ENCODE measurements at regions not wholly inside any gene's neighbourhood (a gene's known extent, or its start where the extent isn't known, plus 50 kb on each side); places are given as distances from the start of the nearest gene placed in this dataset.

DNA sequence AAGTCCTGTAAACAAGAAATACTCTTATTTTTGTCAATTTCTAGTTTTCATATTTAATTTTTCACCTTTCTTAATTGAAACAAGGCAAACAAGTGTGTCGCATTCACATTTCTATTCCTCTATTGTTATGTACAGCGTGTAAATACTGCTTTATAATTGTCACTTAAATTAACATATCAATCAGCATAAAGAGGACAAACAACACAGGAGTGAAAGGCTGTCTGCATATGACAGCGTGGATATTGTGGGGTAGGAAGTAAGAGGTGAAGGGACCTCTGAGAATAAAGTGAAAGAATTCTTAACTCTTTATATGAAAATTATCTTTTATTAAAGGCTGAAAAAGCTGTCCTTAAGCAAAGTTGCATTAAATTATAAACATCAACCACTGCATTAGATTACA lies 797.9 kb upstream of the COBL start:
- H2AFZ ChIP-seq (ENCODE audit: low read depth, low read length) = no peak overlapping the region
- no peak overlapping the region for H3K4me3 ChIP-seq (ENCODE audit: insufficient read depth, low read depth, low read length)
- no peaks in the 10 kb centered on the region for H3K36me3 ChIP-seq (ENCODE audit: insufficient read depth, low read length)
- H3K4me3 Mint-ChIP-seq (ENCODE audit: unreplicated experiment) = no peak overlapping the region
- no peaks in the 10 kb centered on the region for H3K9me3 Mint-ChIP-seq (ENCODE audit: unreplicated experiment)
- no peak overlapping the region for H3K4me2 ChIP-seq (ENCODE audit: low read length)
- H3K27me3 Mint-ChIP-seq (ENCODE audit: low read depth, unreplicated experiment) = no peaks in the 10 kb centered on the region
- no peak overlapping the region for H3K9ac ChIP-seq (ENCODE audit: low read length)
- no peaks in the 10 kb centered on the region for H3K4me1 ChIP-seq (ENCODE audit: insufficient read depth, low read length)
- H3K79me2 ChIP-seq (ENCODE audit: insufficient read depth, low read length) = no peaks in the 10 kb centered on the region
- no peaks in the 10 kb centered on the region for H3K9me3 ChIP-seq (ENCODE audit: insufficient read depth, low read depth, low read length)
- H3K4me1 Mint-ChIP-seq (ENCODE audit: low read depth, unreplicated experiment) = no peaks in the 10 kb centered on the region
- no peak for TF ChIP-seq EZH2 (IDR thresholded peaks at IDR 0.05; ENCODE audit: insufficient read depth, low read length)
- TF ChIP-seq, protein P1, sequence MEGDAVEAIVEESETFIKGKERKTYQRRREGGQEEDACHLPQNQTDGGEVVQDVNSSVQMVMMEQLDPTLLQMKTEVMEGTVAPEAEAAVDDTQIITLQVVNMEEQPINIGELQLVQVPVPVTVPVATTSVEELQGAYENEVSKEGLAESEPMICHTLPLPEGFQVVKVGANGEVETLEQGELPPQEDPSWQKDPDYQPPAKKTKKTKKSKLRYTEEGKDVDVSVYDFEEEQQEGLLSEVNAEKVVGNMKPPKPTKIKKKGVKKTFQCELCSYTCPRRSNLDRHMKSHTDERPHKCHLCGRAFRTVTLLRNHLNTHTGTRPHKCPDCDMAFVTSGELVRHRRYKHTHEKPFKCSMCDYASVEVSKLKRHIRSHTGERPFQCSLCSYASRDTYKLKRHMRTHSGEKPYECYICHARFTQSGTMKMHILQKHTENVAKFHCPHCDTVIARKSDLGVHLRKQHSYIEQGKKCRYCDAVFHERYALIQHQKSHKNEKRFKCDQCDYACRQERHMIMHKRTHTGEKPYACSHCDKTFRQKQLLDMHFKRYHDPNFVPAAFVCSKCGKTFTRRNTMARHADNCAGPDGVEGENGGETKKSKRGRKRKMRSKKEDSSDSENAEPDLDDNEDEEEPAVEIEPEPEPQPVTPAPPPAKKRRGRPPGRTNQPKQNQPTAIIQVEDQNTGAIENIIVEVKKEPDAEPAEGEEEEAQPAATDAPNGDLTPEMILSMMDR (IDR thresholded peaks at IDR 0.05; ENCODE audit: insufficient read depth, low read depth, low read length) = no peak
- FAIRE-seq (no peak), DNase-seq (ENCODE audit: low read depth) (no peak)
- no peaks in the 10 kb centered on the region for H4K20me1 ChIP-seq (ENCODE audit: insufficient read depth, low read length)
- H3K27me3 ChIP-seq (ENCODE audit: insufficient read depth, low read length) = no peaks in the 10 kb centered on the region
- no peak overlapping the region for H3K27ac ChIP-seq (ENCODE audit: low read depth, low read length)
- H3K36me3 Mint-ChIP-seq (ENCODE audit: low read depth, unreplicated experiment) = no peaks in the 10 kb centered on the region
- H3K27ac Mint-ChIP-seq (ENCODE audit: unreplicated experiment) = no peak overlapping the region

DNA sequence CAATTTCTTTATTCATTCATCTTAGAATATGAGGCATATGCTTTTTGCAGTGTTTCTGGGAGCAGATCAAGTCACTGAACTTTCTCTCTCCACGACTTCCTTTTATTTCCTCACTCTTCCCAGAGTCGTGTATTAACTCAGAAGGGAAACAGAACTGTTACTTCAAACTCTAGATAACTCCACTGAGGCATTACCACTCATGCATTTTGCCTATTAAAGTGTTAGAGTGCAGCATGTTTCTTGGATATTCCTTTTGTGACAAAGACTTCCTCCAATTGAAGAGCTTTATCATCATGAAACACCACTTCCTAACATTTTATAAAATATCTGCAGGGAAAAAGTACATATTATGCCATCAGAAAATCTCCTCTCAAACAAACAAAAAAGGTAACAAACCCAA lies 797.4 kb upstream of the COBL start:
- H3K4me3 Mint-ChIP-seq (ENCODE audit: unreplicated experiment) = no peak overlapping the region
- DNase-seq (ENCODE audit: low read depth) (no peak), FAIRE-seq (no peak)
- Histone ChIP-seq H3K36me3 (ENCODE audit: insufficient read depth, low read length) (no peaks in the 10 kb centered on the region), H3K9me3 (ENCODE audit: insufficient read depth, low read depth, low read length) (no peaks in the 10 kb centered on the region), H3K4me1 (ENCODE audit: insufficient read depth, low read length) (no peaks in the 10 kb centered on the region), H4K20me1 (ENCODE audit: insufficient read depth, low read length) (no peaks in the 10 kb centered on the region), H3K4me3 (ENCODE audit: insufficient read depth, low read depth, low read length) (no peak overlapping the region), H3K27me3 (ENCODE audit: insufficient read depth, low read length) (no peaks in the 10 kb centered on the region), H2AFZ (ENCODE audit: low read depth, low read length) (no peak overlapping the region), H3K4me2 (ENCODE audit: low read length) (no peak overlapping the region), H3K9ac (ENCODE audit: low read length) (no peak overlapping the region), H3K27ac (ENCODE audit: low read depth, low read length) (no peak overlapping the region), H3K79me2 (ENCODE audit: insufficient read depth, low read length) (no peaks in the 10 kb centered on the region)
- H3K27ac Mint-ChIP-seq (ENCODE audit: unreplicated experiment) = no peak overlapping the region
- no peaks in the 10 kb centered on the region for H3K36me3 Mint-ChIP-seq (ENCODE audit: low read depth, unreplicated experiment)
- no peaks in the 10 kb centered on the region for H3K4me1 Mint-ChIP-seq (ENCODE audit: low read depth, unreplicated experiment)
- TF ChIP-seq EZH2 (IDR thresholded peaks at IDR 0.05; ENCODE audit: insufficient read depth, low read length) = no peak
- TF ChIP-seq, protein P1 (IDR thresholded peaks at IDR 0.05; ENCODE audit: insufficient read depth, low read depth, low read length) = no peak
- no peaks in the 10 kb centered on the region for H3K9me3 Mint-ChIP-seq (ENCODE audit: unreplicated experiment)
- H3K27me3 Mint-ChIP-seq (ENCODE audit: low read depth, unreplicated experiment) = peaks cover 2% of the 10 kb centered on the region

DNA sequence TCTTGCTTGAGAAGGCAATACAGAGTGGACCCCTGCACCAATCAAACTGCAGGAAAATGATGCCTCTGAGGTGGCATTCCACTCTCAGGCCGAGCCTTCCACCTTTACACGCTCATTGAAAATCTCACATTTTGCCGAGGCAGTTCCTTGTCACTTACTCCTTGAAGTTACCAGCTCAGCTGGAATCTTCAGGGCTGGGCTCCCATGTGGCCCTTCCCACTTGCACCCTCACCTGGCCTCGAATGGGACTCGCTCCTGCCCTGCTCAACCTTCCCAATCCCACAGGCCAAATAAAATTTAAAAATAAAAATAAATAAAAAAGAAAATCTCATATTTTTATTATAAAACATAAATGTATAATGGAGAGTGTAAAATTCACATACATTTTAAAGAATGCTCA lies 790.7 kb upstream of the COBL start:
- H3K9me3 Mint-ChIP-seq (ENCODE audit: unreplicated experiment) = no peaks in the 10 kb centered on the region
- H3K27ac Mint-ChIP-seq (ENCODE audit: unreplicated experiment) = no peak overlapping the region
- no peak for DNase-seq (ENCODE audit: low read depth)
- Histone ChIP-seq H4K20me1 (ENCODE audit: insufficient read depth, low read length) (no peaks in the 10 kb centered on the region), H3K27ac (ENCODE audit: low read depth, low read length) (no peak overlapping the region), H3K27me3 (ENCODE audit: insufficient read depth, low read length) (no peaks in the 10 kb centered on the region), H3K36me3 (ENCODE audit: insufficient read depth, low read length) (no peaks in the 10 kb centered on the region), H3K4me2 (ENCODE audit: low read length) (no peak overlapping the region), H3K4me3 (ENCODE audit: insufficient read depth, low read depth, low read length) (no peak overlapping the region), H3K9me3 (ENCODE audit: insufficient read depth, low read depth, low read length) (no peaks in the 10 kb centered on the region), H3K79me2 (ENCODE audit: insufficient read depth, low read length) (no peaks in the 10 kb centered on the region), H3K9ac (ENCODE audit: low read length) (no peak overlapping the region), H3K4me1 (ENCODE audit: insufficient read depth, low read length) (no peaks in the 10 kb centered on the region), H2AFZ (ENCODE audit: low read depth, low read length) (no peak overlapping the region)
- H3K36me3 Mint-ChIP-seq (ENCODE audit: low read depth, unreplicated experiment) = no peaks in the 10 kb centered on the region
- FAIRE-seq = no peak
- H3K4me1 Mint-ChIP-seq (ENCODE audit: low read depth, unreplicated experiment) = no peaks in the 10 kb centered on the region
- no peak overlapping the region for H3K4me3 Mint-ChIP-seq (ENCODE audit: unreplicated experiment)
- TF ChIP-seq EZH2 (IDR thresholded peaks at IDR 0.05; ENCODE audit: insufficient read depth, low read length) = no peak
- TF ChIP-seq, protein P1 (IDR thresholded peaks at IDR 0.05; ENCODE audit: insufficient read depth, low read depth, low read length) = no peak
- peaks cover 2% of the 10 kb centered on the region for H3K27me3 Mint-ChIP-seq (ENCODE audit: low read depth, unreplicated experiment)

Measured in astrocyte (in vitro differentiated cells and primary cell).